ENCODE measurements at regions not wholly inside any gene's neighbourhood (a gene's known extent, or its start where the extent isn't known, plus 50 kb on each side); places are given as distances from the start of the nearest gene placed in this dataset.

DNA sequence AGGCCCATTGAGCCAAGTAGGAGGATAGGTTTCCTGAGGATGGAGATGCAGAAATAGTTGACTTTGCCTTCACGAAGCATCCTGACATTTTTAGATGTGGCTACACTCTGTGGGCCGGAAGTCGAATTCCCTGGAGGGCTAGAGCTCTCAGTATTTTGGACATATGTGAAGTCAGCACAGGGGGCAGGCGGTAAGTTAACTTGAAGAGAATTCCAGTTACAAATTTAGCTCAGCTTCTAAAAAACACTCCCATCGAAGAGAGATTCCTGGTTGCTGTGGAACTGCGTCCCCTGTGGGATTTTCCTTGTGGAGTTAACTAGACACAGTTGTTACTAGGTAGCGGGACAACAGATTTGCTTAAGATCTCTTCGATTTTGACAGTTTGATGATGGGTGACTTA, 161.9 kb upstream of the RGMA start:
- no peak for DNase-seq (ENCODE audit: low spot score)
- no peak overlapping the region for H3K27ac ChIP-seq
- TF ChIP-seq CTCF (conservative IDR thresholded peaks at IDR 0.05; ENCODE audit: low read depth), result no peak
- POLR2A ChIA-PET (ENCODE audit: low non-redundant PET), result no interaction called here
- CTCF ChIA-PET, result interaction anchor here (0.7 kb wide), 1 partner anchor 1344 kb away, joined by 3 read pairs; no protein-coding TSS in a partner anchor

GRCh38 chr15:93250209-93250608, 161.2 kb upstream of the RGMA start:
- CTCF ChIA-PET, result no interaction called here
- DNase-seq (ENCODE audit: low spot score), result no peak
- no peak overlapping the region for H3K27ac ChIP-seq
- POLR2A ChIA-PET (ENCODE audit: low non-redundant PET), result no interaction called here
- no peak for TF ChIP-seq CTCF (conservative IDR thresholded peaks at IDR 0.05; ENCODE audit: low read depth)

DNA sequence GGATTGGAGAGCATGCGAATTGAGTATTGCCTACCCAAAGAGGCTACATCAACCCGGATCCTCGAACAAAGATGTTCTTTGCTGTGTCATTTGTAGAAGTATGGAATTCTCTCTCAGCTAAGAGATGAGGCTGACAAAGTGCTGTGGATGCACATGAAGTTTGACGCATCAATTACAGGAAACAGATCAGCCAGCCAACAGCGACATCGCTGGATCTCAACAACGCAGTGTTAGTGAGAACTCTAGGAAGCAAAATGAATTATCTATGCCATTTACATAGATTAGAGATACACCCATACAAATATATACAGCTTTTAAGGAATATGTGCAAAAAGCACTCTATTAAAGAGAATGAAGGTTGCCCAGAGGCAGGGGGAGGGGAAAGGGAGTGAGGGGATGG, 160.6 kb upstream of the RGMA start:
- CTCF ChIA-PET, result no interaction called here
- no peak for DNase-seq (ENCODE audit: low spot score)
- H3K27ac ChIP-seq, result no peak overlapping the region
- TF ChIP-seq CTCF (conservative IDR thresholded peaks at IDR 0.05; ENCODE audit: low read depth), result no peak
- POLR2A ChIA-PET (ENCODE audit: low non-redundant PET), result no interaction called here

GRCh38 chr15:93247466-93248121, 158.6 kb upstream of the RGMA start:
- TF ChIP-seq CTCF (conservative IDR thresholded peaks at IDR 0.05; ENCODE audit: low read depth), result no peak
- H3K27ac ChIP-seq, result no peak overlapping the region
- ChIA-PET CTCF (no interaction called here), POLR2A (ENCODE audit: low non-redundant PET) (no interaction called here)
- no peak for DNase-seq (ENCODE audit: low spot score)

DNA sequence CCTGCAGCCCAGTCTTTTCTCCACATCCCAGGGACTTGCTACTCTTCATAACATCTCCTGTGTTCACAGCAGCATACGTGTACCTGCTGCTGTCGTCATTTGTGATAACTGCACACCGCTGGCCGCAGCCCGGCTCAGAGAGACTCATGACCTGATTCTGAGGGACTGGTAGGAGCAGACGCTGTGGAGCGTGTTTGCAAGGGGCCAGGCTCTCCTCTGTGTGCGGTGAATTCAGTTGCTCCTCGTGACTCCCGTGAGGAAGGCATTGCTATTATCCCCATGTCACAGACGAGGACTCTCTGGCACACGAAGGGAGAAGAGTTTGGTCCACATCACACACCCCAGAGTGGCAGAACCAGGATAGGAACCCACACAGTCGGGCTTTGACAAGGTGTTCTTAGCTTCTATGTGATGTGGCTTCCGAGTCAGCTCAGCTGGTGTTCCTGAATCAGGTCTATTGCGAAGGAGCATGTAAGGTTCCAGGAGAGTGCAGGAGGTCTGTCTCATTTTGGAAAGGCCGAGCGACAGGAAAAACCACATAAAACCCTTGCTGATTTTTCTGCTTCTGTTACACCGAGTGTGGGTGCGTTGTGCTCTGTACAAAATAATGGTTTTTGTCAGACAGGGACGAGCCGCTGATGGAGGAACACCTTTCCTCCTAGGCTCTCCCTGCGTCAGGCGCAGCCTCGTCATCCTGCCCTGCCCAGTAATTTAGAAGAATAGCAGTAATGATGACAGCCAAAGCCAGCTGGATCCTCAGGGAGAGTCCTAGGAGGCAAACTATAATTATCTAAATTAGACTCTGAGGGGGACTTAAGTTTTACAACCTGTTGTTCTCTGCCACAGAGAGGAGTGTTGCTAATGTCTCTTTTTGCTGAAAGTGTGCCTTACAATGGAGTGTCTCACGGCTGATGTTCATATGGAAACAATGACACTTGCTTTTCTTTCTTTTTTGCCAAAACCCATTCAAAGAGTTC, 157.5 kb upstream of the RGMA start:
- no peak overlapping the region for H3K27ac ChIP-seq
- ChIA-PET CTCF (interaction anchor here (0.6 kb wide), 1 partner anchor 25 kb away, joined by 4 read pairs; no protein-coding TSS in a partner anchor), POLR2A (ENCODE audit: low non-redundant PET) (no interaction called here)
- TF ChIP-seq CTCF (conservative IDR thresholded peaks at IDR 0.05; ENCODE audit: low read depth), result no peak
- no peak for DNase-seq (ENCODE audit: low spot score)

DNA sequence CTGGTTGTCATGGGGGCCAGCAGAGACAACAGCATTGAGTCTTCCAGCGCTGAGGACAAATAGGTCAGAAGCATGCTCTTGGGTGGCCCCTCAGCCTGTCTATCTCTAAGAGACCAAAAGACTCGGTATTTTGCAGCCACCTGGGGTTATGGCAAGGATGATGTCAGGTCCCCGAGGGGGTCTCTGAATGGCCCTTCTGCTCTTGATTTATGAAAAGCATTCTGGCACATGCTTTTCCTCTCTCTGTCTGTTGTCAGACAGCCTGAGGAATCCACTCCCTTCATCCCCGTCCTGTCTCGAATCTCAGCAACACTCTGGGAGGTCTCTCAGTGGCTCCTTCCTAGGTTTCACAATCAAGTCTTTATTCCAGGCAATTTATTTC, 156.6 kb upstream of the RGMA start:
- POLR2A ChIA-PET (ENCODE audit: low non-redundant PET), result no interaction called here
- no peak for TF ChIP-seq CTCF (conservative IDR thresholded peaks at IDR 0.05; ENCODE audit: low read depth)
- no peak overlapping the region for H3K27ac ChIP-seq
- CTCF ChIA-PET, result interaction anchor here (0.6 kb wide), 1 partner anchor 24 kb away, joined by 4 read pairs; no protein-coding TSS in a partner anchor
- DNase-seq (ENCODE audit: low spot score), result no peak

Data from RWPE1 (cell line).